A673 (cell line): ENCODE measurements at regions not wholly inside any gene's neighbourhood (a gene's known extent, or its start where the extent isn't known, plus 50 kb on each side); places are given as distances from the start of the nearest gene placed in this dataset.

ENCODE experiments used
- CTCF ChIP-seq: fragments of 300-800, 200-600 bp; sonication (generic); conservative IDR thresholded peaks from 2 replicates; pipeline ENCODE4 v1.5.1; 2017; ENCODE audit warnings: low read depth, mild to moderate bottlenecking, antibody characterized with exemption, low read length, moderate library complexity, mixed read lengths
- EZH2 ChIP-seq: fragments of 200-600 bp; sonication (generic); IDR thresholded peaks from 2 replicates; pipeline ENCODE4 v1.6.1; 2017; ENCODE audit warnings: borderline replicate concordance, low read depth, mild to moderate bottlenecking, mixed read lengths, antibody characterized with exemption, low read length; ENCODE audit not compliant: poor library complexity, severe bottlenecking

DNA sequence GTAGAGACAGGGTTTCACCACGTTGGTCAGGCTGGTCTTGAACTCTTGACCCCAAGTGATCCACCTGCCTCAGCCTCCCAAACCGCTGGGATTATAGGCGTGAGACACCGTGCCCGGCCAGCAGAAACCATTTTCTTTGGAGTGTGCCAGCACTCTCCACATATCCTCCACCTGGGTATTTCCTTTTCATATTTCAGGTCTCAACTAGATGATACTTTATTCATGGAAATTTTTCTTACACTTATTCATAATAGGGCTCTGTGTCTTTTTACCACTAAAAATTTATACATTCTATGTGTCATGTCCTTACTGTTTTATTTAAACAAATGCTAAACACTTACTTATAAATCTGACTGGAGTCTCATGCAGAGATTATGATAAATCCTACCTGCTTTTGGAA is 305.9 kb downstream of the PCDH20 start:
- TF ChIP-seq CTCF: no peak
- no peak for TF ChIP-seq EZH2
